Erythroblast (primary cell): ENCODE measurements at regions not wholly inside any gene's neighbourhood (a gene's known extent, or its start where the extent isn't known, plus 50 kb on each side); places are given as distances from the start of the nearest gene placed in this dataset.

Experiments
- GATA1 ChIP-seq: IDR thresholded peaks from 2 replicates; pipeline ENCODE4 v1.6.1; 2011; ENCODE audit warnings: low read depth, mild to moderate bottlenecking, control low read depth, low read length, moderate library complexity
- POLR2A ChIP-seq: IDR thresholded peaks from 2 replicates; pipeline ENCODE4 v1.6.1; 2011; ENCODE audit warnings: mild to moderate bottlenecking, low read length

DNA sequence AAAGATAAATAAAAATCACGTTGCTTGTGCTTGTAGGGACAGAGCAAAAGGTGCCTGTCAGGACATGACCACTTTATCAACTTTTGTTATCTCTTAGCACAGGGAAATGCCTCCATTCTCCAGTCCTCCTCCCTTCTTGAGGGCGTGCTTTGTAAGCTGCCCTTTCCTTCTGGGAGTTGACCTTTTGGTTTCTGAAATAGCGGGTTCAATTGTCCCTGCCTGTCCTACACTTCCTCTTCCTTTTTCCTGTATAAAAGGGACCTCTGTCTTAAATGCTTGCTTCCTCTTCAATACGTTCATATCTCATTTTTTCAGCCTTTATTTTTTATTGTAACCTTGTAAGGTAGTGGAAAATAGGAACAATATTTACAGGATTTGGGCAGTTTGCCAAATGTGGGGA is 153.5 kb downstream of the SH3BGRL start:
- no peak for TF ChIP-seq POLR2A
- TF ChIP-seq GATA1: no peak
